ENCODE measurements at regions not wholly inside any gene's neighbourhood (a gene's known extent, or its start where the extent isn't known, plus 50 kb on each side); places are given as distances from the start of the nearest gene placed in this dataset.

DNA sequence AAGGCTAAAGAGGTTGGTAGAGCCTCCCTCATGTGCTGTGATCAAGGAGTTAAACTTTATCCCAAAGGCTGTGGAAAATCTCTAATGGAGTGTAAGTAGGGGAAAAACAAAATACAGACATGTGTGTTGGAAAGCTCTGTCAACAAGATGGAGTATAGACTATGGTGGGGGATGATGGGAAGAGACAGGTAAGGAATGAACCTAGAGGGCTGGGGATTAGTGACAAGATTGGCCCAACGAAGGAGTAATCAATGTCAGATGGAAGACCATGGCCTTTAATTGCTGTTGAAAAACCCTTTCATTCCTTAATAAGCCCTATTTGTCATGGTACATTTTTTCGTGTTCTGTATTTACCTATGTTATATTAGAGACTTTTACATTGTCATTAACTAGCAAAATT lies 278.6 kb downstream of the SQOR start:
- in situ Hi-C loops (cut with HindIII; ENCODE audit: extremely low pct_ligation_motif_present, low pct_unique_long_range_greater_than_20kb) = no loop called here
- no peaks in the 10 kb centered on the region for H3K36me3 ChIP-seq (replicated peaks in 1 of 2; ENCODE audit: control insufficient read depth in 1 of 2, insufficient read depth in 2 of 2, low read length in 2 of 2)
- H3K4me1 ChIP-seq (ENCODE audit: insufficient read depth, low read length) = no peaks in the 10 kb centered on the region
- H3K27ac ChIP-seq (ENCODE audit: extremely low read length, insufficient read depth, low read length) = no peak overlapping the region
- H3K9ac ChIP-seq (ENCODE audit: insufficient read depth, low read depth, low read length) = no peak overlapping the region
- no peak overlapping the region for H2AFZ ChIP-seq (ENCODE audit: low read length)
- ATAC-seq (no peak), FAIRE-seq (no peak), DNase-seq (ENCODE audit: low spot score) (no peak)
- no peaks in the 10 kb centered on the region for H3K79me2 ChIP-seq (ENCODE audit: insufficient read depth, low read length)
- BruUV-seq (replicated peaks) = no TSS peak
- no peak overlapping the region for H3K4me2 ChIP-seq (ENCODE audit: low read depth, low read length)
- WGBS (ENCODE audit: low lambda C conversion rate) = 0% methylated on average over 2 of the region's 2 CpGs
- intact Hi-C loops (cut with micrococcal nuclease; ENCODE audit: unreplicated experiment) = no loop called here
- H3K9me3 ChIP-seq (ENCODE audit: low read length) = no peaks in the 10 kb centered on the region
- no peaks in the 10 kb centered on the region for H3K27me3 ChIP-seq (ENCODE audit: control insufficient read depth in 1 of 2, insufficient read depth in 2 of 2, low read length in 2 of 2)
- ChIA-PET POLR2A (no interaction called here), CTCF (ENCODE audit: low intra/inter-chr PET ratio, low total read pairs) (no interaction called here)
- H4K20me1 ChIP-seq (ENCODE audit: insufficient read depth, low read length) = no peaks in the 10 kb centered on the region
- H3K4me3 ChIP-seq (replicated peaks in 1 of 3; ENCODE audit: insufficient read depth in 1 of 3, low read depth in 2 of 3, low read length in 3 of 3) = no peak overlapping the region
- TF ChIP-seq ARID2 (CRISPR knock-in tag; IDR thresholded peaks at IDR 0.05; ENCODE audit: borderline replicate concordance) = no peak
- TF ChIP-seq, protein P1, sequence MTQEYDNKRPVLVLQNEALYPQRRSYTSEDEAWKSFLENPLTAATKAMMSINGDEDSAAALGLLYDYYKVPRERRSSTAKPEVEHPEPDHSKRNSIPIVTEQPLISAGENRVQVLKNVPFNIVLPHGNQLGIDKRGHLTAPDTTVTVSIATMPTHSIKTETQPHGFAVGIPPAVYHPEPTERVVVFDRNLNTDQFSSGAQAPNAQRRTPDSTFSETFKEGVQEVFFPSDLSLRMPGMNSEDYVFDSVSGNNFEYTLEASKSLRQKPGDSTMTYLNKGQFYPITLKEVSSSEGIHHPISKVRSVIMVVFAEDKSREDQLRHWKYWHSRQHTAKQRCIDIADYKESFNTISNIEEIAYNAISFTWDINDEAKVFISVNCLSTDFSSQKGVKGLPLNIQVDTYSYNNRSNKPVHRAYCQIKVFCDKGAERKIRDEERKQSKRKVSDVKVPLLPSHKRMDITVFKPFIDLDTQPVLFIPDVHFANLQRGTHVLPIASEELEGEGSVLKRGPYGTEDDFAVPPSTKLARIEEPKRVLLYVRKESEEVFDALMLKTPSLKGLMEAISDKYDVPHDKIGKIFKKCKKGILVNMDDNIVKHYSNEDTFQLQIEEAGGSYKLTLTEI (CRISPR knock-in tag; conservative IDR thresholded peaks at IDR 0.05) = no peak
- no peak for TF ChIP-seq ZNF589 (CRISPR knock-in tag; conservative IDR thresholded peaks at IDR 0.05)
- no peak for TF ChIP-seq ZFP1 (CRISPR knock-in tag; IDR thresholded peaks at IDR 0.05)
- TF ChIP-seq ZKSCAN5 (CRISPR knock-in tag; IDR thresholded peaks at IDR 0.05) = no peak
- no peak for TF ChIP-seq ZFAT (CRISPR knock-in tag; conservative IDR thresholded peaks at IDR 0.05)
- no peak for TF ChIP-seq MYNN (CRISPR knock-in tag; IDR thresholded peaks at IDR 0.05; ENCODE audit: low read depth)
- TF ChIP-seq ATAD3A (CRISPR knock-in tag; IDR thresholded peaks at IDR 0.05) = no peak
- TF ChIP-seq NCOA1 (CRISPR knock-in tag; IDR thresholded peaks at IDR 0.05) = no peak
- TF ChIP-seq, protein P2, sequence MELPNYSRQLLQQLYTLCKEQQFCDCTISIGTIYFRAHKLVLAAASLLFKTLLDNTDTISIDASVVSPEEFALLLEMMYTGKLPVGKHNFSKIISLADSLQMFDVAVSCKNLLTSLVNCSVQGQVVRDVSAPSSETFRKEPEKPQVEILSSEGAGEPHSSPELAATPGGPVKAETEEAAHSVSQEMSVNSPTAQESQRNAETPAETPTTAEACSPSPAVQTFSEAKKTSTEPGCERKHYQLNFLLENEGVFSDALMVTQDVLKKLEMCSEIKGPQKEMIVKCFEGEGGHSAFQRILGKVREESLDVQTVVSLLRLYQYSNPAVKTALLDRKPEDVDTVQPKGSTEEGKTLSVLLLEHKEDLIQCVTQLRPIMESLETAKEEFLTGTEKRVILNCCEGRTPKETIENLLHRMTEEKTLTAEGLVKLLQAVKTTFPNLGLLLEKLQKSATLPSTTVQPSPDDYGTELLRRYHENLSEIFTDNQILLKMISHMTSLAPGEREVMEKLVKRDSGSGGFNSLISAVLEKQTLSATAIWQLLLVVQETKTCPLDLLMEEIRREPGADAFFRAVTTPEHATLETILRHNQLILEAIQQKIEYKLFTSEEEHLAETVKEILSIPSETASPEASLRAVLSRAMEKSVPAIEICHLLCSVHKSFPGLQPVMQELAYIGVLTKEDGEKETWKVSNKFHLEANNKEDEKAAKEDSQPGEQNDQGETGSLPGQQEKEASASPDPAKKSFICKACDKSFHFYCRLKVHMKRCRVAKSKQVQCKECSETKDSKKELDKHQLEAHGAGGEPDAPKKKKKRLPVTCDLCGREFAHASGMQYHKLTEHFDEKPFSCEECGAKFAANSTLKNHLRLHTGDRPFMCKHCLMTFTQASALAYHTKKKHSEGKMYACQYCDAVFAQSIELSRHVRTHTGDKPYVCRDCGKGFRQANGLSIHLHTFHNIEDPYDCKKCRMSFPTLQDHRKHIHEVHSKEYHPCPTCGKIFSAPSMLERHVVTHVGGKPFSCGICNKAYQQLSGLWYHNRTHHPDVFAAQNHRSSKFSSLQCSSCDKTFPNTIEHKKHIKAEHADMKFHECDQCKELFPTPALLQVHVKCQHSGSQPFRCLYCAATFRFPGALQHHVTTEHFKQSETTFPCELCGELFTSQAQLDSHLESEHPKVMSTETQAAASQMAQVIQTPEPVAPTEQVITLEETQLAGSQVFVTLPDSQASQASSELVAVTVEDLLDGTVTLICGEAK (IDR thresholded peaks at IDR 0.05) = no peak
- TF ChIP-seq, protein P2 (CRISPR knock-in tag; IDR thresholded peaks at IDR 0.05) = no peak
- TF ChIP-seq SRSF4 (IDR thresholded peaks at IDR 0.05; ENCODE audit: low read depth, low read length, poor library complexity, severe bottlenecking) = no peak
- TF ChIP-seq, protein P3, sequence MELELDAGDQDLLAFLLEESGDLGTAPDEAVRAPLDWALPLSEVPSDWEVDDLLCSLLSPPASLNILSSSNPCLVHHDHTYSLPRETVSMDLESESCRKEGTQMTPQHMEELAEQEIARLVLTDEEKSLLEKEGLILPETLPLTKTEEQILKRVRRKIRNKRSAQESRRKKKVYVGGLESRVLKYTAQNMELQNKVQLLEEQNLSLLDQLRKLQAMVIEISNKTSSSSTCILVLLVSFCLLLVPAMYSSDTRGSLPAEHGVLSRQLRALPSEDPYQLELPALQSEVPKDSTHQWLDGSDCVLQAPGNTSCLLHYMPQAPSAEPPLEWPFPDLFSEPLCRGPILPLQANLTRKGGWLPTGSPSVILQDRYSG (CRISPR knock-in tag; IDR thresholded peaks at IDR 0.05) = no peak
- TF ChIP-seq ZNF883 (CRISPR knock-in tag; IDR thresholded peaks at IDR 0.05; ENCODE audit: not compliant biosample characterization) = no peak
- TF ChIP-seq MAFK (conservative IDR thresholded peaks at IDR 0.05 in 1 of 2, IDR thresholded peaks at IDR 0.05 in 1 of 2; ENCODE audit: low read length in 2 of 2) = no peak
- TF ChIP-seq ZNF674 (CRISPR knock-in tag; IDR thresholded peaks at IDR 0.05; ENCODE audit: low read depth) = no peak
